CD14-positive monocyte (primary cell): ENCODE measurements at regions not wholly inside any gene's neighbourhood (a gene's known extent, or its start where the extent isn't known, plus 50 kb on each side); places are given as distances from the start of the nearest gene placed in this dataset.

Experiments
- DNase-seq, 3 donors: peaks; one replicate each; pipeline ENCODE4 v3.0.0-alpha.2; 2011 to 2022
- H2AFZ ChIP-seq: 2 replicates; pipeline ENCODE4 v1.6.0; 2012; ENCODE audit warnings: mild to moderate bottlenecking, low read depth, low read length, inconsistent platforms; ENCODE audit not compliant: insufficient read depth, poor library complexity, severe bottlenecking
- H3K27ac ChIP-seq, 2 donors: 1 replicate in 1 of 2; 2 replicates in 1 of 2; pipeline ENCODE4 v1.5.1; 2012 to 2013; ENCODE audit warnings: low read length in 2 of 2, control low read depth in 1 of 2, inconsistent platforms in 1 of 2, low read depth in 1 of 2, mild to moderate bottlenecking in 1 of 2
- H3K27me3 ChIP-seq, 2 donors: one replicate each; pipeline versions ENCODE4 v1.6.0 to v1.6.1; 2011 to 2013; ENCODE audit warnings: low read length in 2 of 2; ENCODE audit not compliant: control insufficient read depth in 2 of 2, insufficient read depth in 2 of 2
- H3K36me3 ChIP-seq, 2 donors: replicated peaks in 1 of 2; 1 replicate in 1 of 2; 2 replicates in 1 of 2; pipeline versions ENCODE4 v1.5.1 to v1.6.1; 2012 to 2013; ENCODE audit warnings: low read length in 2 of 2, control low read depth in 1 of 2, inconsistent platforms in 1 of 2, mild to moderate bottlenecking in 1 of 2; ENCODE audit not compliant: insufficient read depth in 2 of 2, control insufficient read depth in 1 of 2
- H3K4me1 ChIP-seq, 2 donors: 1 replicate in 1 of 2; 2 replicates in 1 of 2; pipeline versions ENCODE4 v1.5.1 to v1.6.1; 2012 to 2013; ENCODE audit warnings: low read length in 2 of 2, control low read depth in 1 of 2, inconsistent platforms in 1 of 2, mild to moderate bottlenecking in 1 of 2, moderate library complexity in 1 of 2; ENCODE audit not compliant: insufficient read depth in 2 of 2, control insufficient read depth in 1 of 2
- H3K4me2 ChIP-seq: replicated peaks from 2 replicates; pipeline ENCODE3; 2012; ENCODE audit warnings: low read length, moderate library complexity, mild to moderate bottlenecking; ENCODE audit not compliant: poor library complexity, severe bottlenecking; ENCODE audit errors: extremely low read depth
- H3K4me3 ChIP-seq, 3 experiments: fragments of 200-600 bp in 1 of 3; sonication (generic) in 1 of 3; replicated peaks in 1 of 3; 1 replicate in 2 of 3; 2 replicates in 1 of 3; pipeline ENCODE4 v1.5.1; 2011 to 2013; ENCODE audit warnings: low read length in 3 of 3, mild to moderate bottlenecking in 3 of 3, control low read depth in 2 of 3, low read depth in 2 of 3, inconsistent platforms in 1 of 3, moderate library complexity in 1 of 3
- H3K79me2 ChIP-seq: 2 replicates; pipeline ENCODE4 v1.6.0; 2012; ENCODE audit warnings: mild to moderate bottlenecking, control low read depth, inconsistent platforms, low read length, moderate library complexity; ENCODE audit not compliant: insufficient read depth
- H3K9ac ChIP-seq: 2 replicates; pipeline ENCODE4 v1.6.0; 2017; ENCODE audit warnings: low read length, mild to moderate bottlenecking; ENCODE audit not compliant: insufficient read depth, poor library complexity, severe bottlenecking
- H3K9me3 ChIP-seq, 2 donors: replicated peaks in 1 of 2; 1 replicate in 1 of 2; 2 replicates in 1 of 2; pipeline versions ENCODE4 v1.5.1 to v1.6.1; 2012 to 2013; ENCODE audit warnings: low read length in 2 of 2, control low read depth in 1 of 2; ENCODE audit not compliant: control insufficient read depth in 1 of 2, insufficient read depth in 1 of 2
- H4K20me1 ChIP-seq: 2 replicates; pipeline ENCODE4 v1.6.0; 2012; ENCODE audit warnings: mild to moderate bottlenecking, low read length, control low read depth, moderate library complexity; ENCODE audit not compliant: insufficient read depth
- H3K27ac Mint-ChIP-seq, 7 donors: one replicate each; pipeline ENCODE4 v1.8.0; 2020; ENCODE audit warnings: mild to moderate bottlenecking in 7 of 7, mixed read lengths in 7 of 7, moderate library complexity in 6 of 7, inconsistent platforms in 2 of 7
- H3K27me3 Mint-ChIP-seq, 3 donors: one replicate each; pipeline ENCODE4 v1.8.0; 2021 to 2022; ENCODE audit warnings: low read depth in 3 of 3, mild to moderate bottlenecking in 3 of 3, mixed read lengths in 3 of 3, moderate library complexity in 3 of 3, inconsistent platforms in 1 of 3
- H3K36me3 Mint-ChIP-seq, 2 donors: one replicate each; pipeline ENCODE4 v1.8.0; 2020; ENCODE audit warnings: mixed read lengths in 2 of 2, inconsistent platforms in 1 of 2, mild to moderate bottlenecking in 1 of 2
- H3K4me1 Mint-ChIP-seq: one replicate; pipeline ENCODE4 v1.8.0; 2020; ENCODE audit warnings: mild to moderate bottlenecking, mixed read lengths
- H3K4me3 Mint-ChIP-seq, 2 donors: one replicate each; pipeline ENCODE4 v1.8.0; 2020; ENCODE audit warnings: mild to moderate bottlenecking in 2 of 2, mixed read lengths in 2 of 2, moderate library complexity in 1 of 2
- H3K9me3 Mint-ChIP-seq, 7 donors: one replicate each; pipeline ENCODE4 v1.8.0; 2020 to 2022; ENCODE audit warnings: mixed read lengths in 7 of 7, mild to moderate bottlenecking in 6 of 7, moderate library complexity in 6 of 7, inconsistent platforms in 2 of 7
- WGBS: methylation state at CpG from one replicate; pipeline ENCODE4 v1.1.5; 2013; ENCODE audit warnings: missing lambda C conversion rate; ENCODE audit not compliant: insufficient coverage; 5-methylcytosine and 5-hydroxymethylcytosine counted together
- intact Hi-C, 2 donors: fragments of 100-400 bp; cut with micrococcal nuclease; formaldehyde crosslinking; loops; one replicate each; pipeline versions ENCODE4 v1.15.0 to v1.15.1; 2023
- TF ChIP-seq, protein P1 (sequence below): fragments of 200-600 bp; IDR thresholded peaks from one replicate; pipeline ENCODE4 v1.8.0; 2022; ENCODE audit warnings: antibody characterized with exemption, mild to moderate bottlenecking

GRCh38 chr2:224159345-224159928 is 120.4 kb upstream of the SERPINE2 start:
- Mint-ChIP-seq H3K36me3 (no peaks in the 10 kb centered on the region), H3K4me3 (no peak overlapping the region), H3K27ac (no peak overlapping the region), H3K27me3 (peaks cover 0 to 3% (median 2%) of the 10 kb centered on the region in 3 donors), H3K9me3 (peaks cover 0 to 13% (median 4%) of the 10 kb centered on the region in 7 donors), H3K4me1 (no peaks in the 10 kb centered on the region)
- Histone ChIP-seq H2AFZ (no peak overlapping the region), H3K9me3 (no peaks in the 10 kb centered on the region), H3K9ac (no peak overlapping the region), H3K36me3 (no peaks in the 10 kb centered on the region), H3K4me1 (no peaks in the 10 kb centered on the region), H3K4me3 (no peak overlapping the region), H4K20me1 (no peaks in the 10 kb centered on the region), H3K79me2 (no peaks in the 10 kb centered on the region), H3K27me3 (no peaks in the 10 kb centered on the region), H3K27ac (no peak overlapping the region), H3K4me2 (no peak overlapping the region)
- no peak for DNase-seq
- TF ChIP-seq, protein P1, sequence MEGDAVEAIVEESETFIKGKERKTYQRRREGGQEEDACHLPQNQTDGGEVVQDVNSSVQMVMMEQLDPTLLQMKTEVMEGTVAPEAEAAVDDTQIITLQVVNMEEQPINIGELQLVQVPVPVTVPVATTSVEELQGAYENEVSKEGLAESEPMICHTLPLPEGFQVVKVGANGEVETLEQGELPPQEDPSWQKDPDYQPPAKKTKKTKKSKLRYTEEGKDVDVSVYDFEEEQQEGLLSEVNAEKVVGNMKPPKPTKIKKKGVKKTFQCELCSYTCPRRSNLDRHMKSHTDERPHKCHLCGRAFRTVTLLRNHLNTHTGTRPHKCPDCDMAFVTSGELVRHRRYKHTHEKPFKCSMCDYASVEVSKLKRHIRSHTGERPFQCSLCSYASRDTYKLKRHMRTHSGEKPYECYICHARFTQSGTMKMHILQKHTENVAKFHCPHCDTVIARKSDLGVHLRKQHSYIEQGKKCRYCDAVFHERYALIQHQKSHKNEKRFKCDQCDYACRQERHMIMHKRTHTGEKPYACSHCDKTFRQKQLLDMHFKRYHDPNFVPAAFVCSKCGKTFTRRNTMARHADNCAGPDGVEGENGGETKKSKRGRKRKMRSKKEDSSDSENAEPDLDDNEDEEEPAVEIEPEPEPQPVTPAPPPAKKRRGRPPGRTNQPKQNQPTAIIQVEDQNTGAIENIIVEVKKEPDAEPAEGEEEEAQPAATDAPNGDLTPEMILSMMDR, result no peak
- no CpG with 5 or more reads among the region's 3 CpGs for WGBS
- intact Hi-C loops, result no loop called here

GRCh38 chr2:224158831-224159230 is 119.7 kb upstream of the SERPINE2 start:
- Histone ChIP-seq H3K9ac (no peak overlapping the region), H4K20me1 (no peaks in the 10 kb centered on the region), H2AFZ (no peak overlapping the region), H3K9me3 (no peaks in the 10 kb centered on the region), H3K79me2 (no peaks in the 10 kb centered on the region), H3K4me3 (no peak overlapping the region), H3K4me1 (no peaks in the 10 kb centered on the region), H3K27ac (no peak overlapping the region), H3K27me3 (no peaks in the 10 kb centered on the region), H3K36me3 (no peaks in the 10 kb centered on the region), H3K4me2 (no peak overlapping the region)
- no peaks in the 10 kb centered on the region for H3K36me3 Mint-ChIP-seq
- H3K4me1 Mint-ChIP-seq, result no peaks in the 10 kb centered on the region
- H3K27me3 Mint-ChIP-seq, result peaks cover 0 to 4% (median 3%) of the 10 kb centered on the region in 3 donors
- no peak overlapping the region for H3K27ac Mint-ChIP-seq
- no peak overlapping the region for H3K4me3 Mint-ChIP-seq
- peaks cover 0 to 9% (median 3%) of the 10 kb centered on the region in 7 donors for H3K9me3 Mint-ChIP-seq
- DNase-seq, result no peak
- intact Hi-C loops, result no loop called here
- TF ChIP-seq, protein P1, result no peak
